GM21360 (cell line): ENCODE measurements at regions not wholly inside any gene's neighbourhood (a gene's known extent, or its start where the extent isn't known, plus 50 kb on each side); places are given as distances from the start of the nearest gene placed in this dataset.
"Not testable (repeated sequence)": the region's sequence is repeated elsewhere in the genome, so short reads cannot be mapped to it uniquely, and the experiment has no call there.

Experiments used
- ATAC-seq: cut with Tn5 transposase; IDR thresholded peaks from one replicate; pipeline ENCODE4 v1.9.1; 2021; ENCODE audit warnings: mild to moderate bottlenecking, moderate library complexity; ENCODE audit not compliant: unreplicated experiment

GRCh38 chr4:114284629-114285028 lies 305.2 kb upstream of the ARSJ start:
- no peak for ATAC-seq

- ATAC-seq: no peak
Measured at GRCh38 chr4:114286262-114286810, 306.9 kb upstream of the ARSJ start.

GRCh38 chr4:114287079-114287696 lies 307.7 kb upstream of the ARSJ start:
- no peak for ATAC-seq

- no peak for ATAC-seq
Measured at GRCh38 chr4:114296126-114296525, 302.5 kb upstream of the UGT8 start.

GRCh38 chr4:114302472-114302871 lies 296.1 kb upstream of the UGT8 start:
- ATAC-seq: no peak

- ATAC-seq: no peak
Measured at GRCh38 chr4:114304046-114304445, 294.6 kb upstream of the UGT8 start.

GRCh38 chr4:114304567-114304966 lies 294.0 kb upstream of the UGT8 start:
- ATAC-seq: no peak

- ATAC-seq: no peak
Measured at GRCh38 chr4:114306946-114307345, 291.7 kb upstream of the UGT8 start.

GRCh38 chr4:114310296-114310925 lies 288.2 kb upstream of the UGT8 start:
- no peak for ATAC-seq

- no peak for ATAC-seq
Measured at GRCh38 chr4:114311787-114312186, 286.8 kb upstream of the UGT8 start.

GRCh38 chr4:114312338-114312737 lies 286.3 kb upstream of the UGT8 start:
- ATAC-seq: no peak

- ATAC-seq: no peak
Measured at GRCh38 chr4:114316789-114317188, 281.8 kb upstream of the UGT8 start.

GRCh38 chr4:114317564-114317963 lies 281.0 kb upstream of the UGT8 start:
- ATAC-seq: no peak

GRCh38 chr4:114318309-114318708 lies 280.3 kb upstream of the UGT8 start:
- ATAC-seq: no peak

- ATAC-seq: no peak
Measured at GRCh38 chr4:114320126-114320525, 278.5 kb upstream of the UGT8 start.

- no peak for ATAC-seq
Measured at GRCh38 chr4:114321366-114321765, 277.2 kb upstream of the UGT8 start.

- ATAC-seq: no peak
Measured at GRCh38 chr4:114323841-114324240, 274.8 kb upstream of the UGT8 start.

GRCh38 chr4:114326358-114326757 lies 272.2 kb upstream of the UGT8 start:
- no peak for ATAC-seq

- ATAC-seq: no peak
Measured at GRCh38 chr4:114332119-114332518, 266.5 kb upstream of the UGT8 start.

- not testable (repeated sequence) for ATAC-seq
Measured at GRCh38 chr4:114334363-114334762, 264.2 kb upstream of the UGT8 start.

- ATAC-seq: no peak
Measured at GRCh38 chr4:114334884-114335330, 263.7 kb upstream of the UGT8 start.

GRCh38 chr4:114335339-114335738 lies 263.3 kb upstream of the UGT8 start:
- no peak for ATAC-seq
